ENCODE measurements at regions not wholly inside any gene's neighbourhood (a gene's known extent, or its start where the extent isn't known, plus 50 kb on each side); places are given as distances from the start of the nearest gene placed in this dataset.
"Not testable (repeated sequence)": the region's sequence is repeated elsewhere in the genome, so short reads cannot be mapped to it uniquely, and the experiment has no call there.

- Mint-ChIP-seq H3K27me3 (ENCODE audit: low read depth) (peaks cover 4% of the 10 kb centered on the region), H3K4me3 (no peak overlapping the region), H3K36me3 (ENCODE audit: low read depth) (no peaks in the 10 kb centered on the region), H3K4me1 (no peaks in the 10 kb centered on the region), H3K9me3 (no peaks in the 10 kb centered on the region), H3K27ac (ENCODE audit: unreplicated experiment) (no peak overlapping the region)
- TF ChIP-seq CTCF (conservative IDR thresholded peaks at IDR 0.05): no peak
- no peak for DNase-seq (ENCODE audit: low read depth, low spot score)
Observed at GRCh38 chr10:25743832-25744231, 190.2 kb upstream of the MYO3A start.

DNA sequence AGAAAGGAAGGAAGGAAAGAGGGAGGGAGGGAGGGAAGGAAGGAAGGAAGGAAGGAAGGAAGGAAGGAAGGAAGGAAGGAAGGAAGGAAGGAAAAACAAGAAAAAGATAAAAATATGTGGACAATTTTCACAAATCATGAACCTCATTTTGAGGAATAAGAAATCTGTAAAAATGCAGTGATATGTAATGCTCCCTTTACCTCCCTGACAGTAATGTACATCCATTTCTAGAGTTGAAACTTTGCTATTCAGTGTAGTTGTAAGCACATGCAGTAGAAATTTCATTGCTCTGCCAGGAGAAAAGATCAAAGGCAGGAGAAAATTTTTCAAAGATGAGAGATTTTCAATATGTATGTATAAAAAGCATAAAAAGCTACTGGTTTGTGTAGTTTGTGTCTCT, 189.5 kb upstream of the MYO3A start:
- Mint-ChIP-seq H3K4me1 (no peaks in the 10 kb centered on the region), H3K27me3 (ENCODE audit: low read depth) (peaks cover 4% of the 10 kb centered on the region), H3K27ac (ENCODE audit: unreplicated experiment) (no peak overlapping the region), H3K36me3 (ENCODE audit: low read depth) (no peaks in the 10 kb centered on the region), H3K9me3 (no peaks in the 10 kb centered on the region), H3K4me3 (no peak overlapping the region)
- no peak for DNase-seq (ENCODE audit: low read depth, low spot score)
- no peak for TF ChIP-seq CTCF (conservative IDR thresholded peaks at IDR 0.05)

- DNase-seq (ENCODE audit: low read depth, low spot score): no peak
- no peaks in the 10 kb centered on the region for H3K9me3 Mint-ChIP-seq
- H3K27ac Mint-ChIP-seq (ENCODE audit: unreplicated experiment): no peak overlapping the region
- H3K4me3 Mint-ChIP-seq: no peak overlapping the region
- no peak for TF ChIP-seq CTCF (conservative IDR thresholded peaks at IDR 0.05)
- no peaks in the 10 kb centered on the region for H3K4me1 Mint-ChIP-seq
- H3K36me3 Mint-ChIP-seq (ENCODE audit: low read depth): no peaks in the 10 kb centered on the region
- peaks cover 4% of the 10 kb centered on the region for H3K27me3 Mint-ChIP-seq (ENCODE audit: low read depth)
Observed at GRCh38 chr10:25745976-25746375, 188.1 kb upstream of the MYO3A start.

DNA sequence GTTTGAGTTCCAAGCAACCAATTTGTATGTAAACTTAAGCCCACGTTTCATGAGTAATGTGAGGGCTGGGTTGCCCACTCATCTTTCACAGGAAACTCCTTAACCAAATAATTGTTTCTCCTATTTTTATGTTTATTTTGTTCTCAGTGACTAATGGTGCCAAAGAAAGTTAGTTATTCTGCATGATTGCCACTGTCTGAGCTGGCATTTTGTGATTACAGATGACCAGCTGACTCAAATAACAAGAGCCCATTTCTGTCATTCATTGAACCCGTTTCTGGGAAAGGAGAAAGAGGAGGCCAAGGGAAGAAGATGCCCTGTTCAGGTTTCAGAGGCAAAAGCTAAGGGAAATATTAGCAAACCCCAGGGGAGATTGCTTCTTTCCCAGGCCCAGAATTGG, 186.9 kb upstream of the MYO3A start:
- H3K4me1 Mint-ChIP-seq: no peaks in the 10 kb centered on the region
- no peak for TF ChIP-seq CTCF (conservative IDR thresholded peaks at IDR 0.05)
- no peak overlapping the region for H3K4me3 Mint-ChIP-seq
- H3K27me3 Mint-ChIP-seq (ENCODE audit: low read depth): peaks cover 4% of the 10 kb centered on the region
- no peaks in the 10 kb centered on the region for H3K36me3 Mint-ChIP-seq (ENCODE audit: low read depth)
- no peaks in the 10 kb centered on the region for H3K9me3 Mint-ChIP-seq
- no peak overlapping the region for H3K27ac Mint-ChIP-seq (ENCODE audit: unreplicated experiment)
- no peak for DNase-seq (ENCODE audit: low read depth, low spot score)

GRCh38 chr10:25748509-25748908, 185.5 kb upstream of the MYO3A start:
- Mint-ChIP-seq H3K9me3 (no peaks in the 10 kb centered on the region), H3K4me1 (no peaks in the 10 kb centered on the region), H3K4me3 (no peak overlapping the region), H3K36me3 (ENCODE audit: low read depth) (no peaks in the 10 kb centered on the region), H3K27ac (ENCODE audit: unreplicated experiment) (no peak overlapping the region), H3K27me3 (ENCODE audit: low read depth) (peaks cover 4% of the 10 kb centered on the region)
- TF ChIP-seq CTCF (conservative IDR thresholded peaks at IDR 0.05): no peak
- no peak for DNase-seq (ENCODE audit: low read depth, low spot score)

GRCh38 chr10:25753776-25754175, 180.3 kb upstream of the MYO3A start:
- H3K4me1 Mint-ChIP-seq: peaks cover 3% of the 10 kb centered on the region
- H3K36me3 Mint-ChIP-seq (ENCODE audit: low read depth): no peaks in the 10 kb centered on the region
- DNase-seq (ENCODE audit: low read depth, low spot score): no peak
- no peaks in the 10 kb centered on the region for H3K9me3 Mint-ChIP-seq
- no peak overlapping the region for H3K4me3 Mint-ChIP-seq
- TF ChIP-seq CTCF (conservative IDR thresholded peaks at IDR 0.05): no peak
- H3K27me3 Mint-ChIP-seq (ENCODE audit: low read depth): no peaks in the 10 kb centered on the region
- no peak overlapping the region for H3K27ac Mint-ChIP-seq (ENCODE audit: unreplicated experiment)

DNA sequence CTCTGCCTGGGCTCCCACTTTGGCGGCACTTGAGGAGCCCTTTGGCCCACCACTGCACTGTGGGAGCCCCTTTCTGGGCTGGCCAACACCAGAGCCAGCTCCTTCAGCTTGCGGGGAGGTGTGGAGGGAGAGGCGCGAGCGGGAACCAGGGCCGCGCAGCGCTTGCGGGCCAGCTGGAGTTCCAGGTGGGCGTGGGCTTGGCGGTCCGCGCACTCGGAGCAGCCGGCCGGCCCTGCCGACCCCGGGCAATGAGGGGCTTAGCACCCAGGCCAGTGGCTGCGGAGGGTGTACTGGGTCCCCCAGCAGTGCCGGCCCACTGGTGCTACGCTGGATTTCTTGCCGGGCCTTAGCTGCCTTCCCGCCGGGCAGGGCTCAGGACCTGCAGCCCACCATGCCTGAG, 178.2 kb upstream of the MYO3A start:
- H3K27ac Mint-ChIP-seq (ENCODE audit: unreplicated experiment); H3K27me3 Mint-ChIP-seq (ENCODE audit: low read depth); H3K4me3 Mint-ChIP-seq; H3K9me3 Mint-ChIP-seq; H3K36me3 Mint-ChIP-seq (ENCODE audit: low read depth); H3K4me1 Mint-ChIP-seq; DNase-seq (ENCODE audit: low read depth, low spot score): not testable (repeated sequence)
